ENCODE measurements at regions not wholly inside any gene's neighbourhood (a gene's known extent, or its start where the extent isn't known, plus 50 kb on each side); places are given as distances from the start of the nearest gene placed in this dataset.

- TF ChIP-seq, protein P1, sequence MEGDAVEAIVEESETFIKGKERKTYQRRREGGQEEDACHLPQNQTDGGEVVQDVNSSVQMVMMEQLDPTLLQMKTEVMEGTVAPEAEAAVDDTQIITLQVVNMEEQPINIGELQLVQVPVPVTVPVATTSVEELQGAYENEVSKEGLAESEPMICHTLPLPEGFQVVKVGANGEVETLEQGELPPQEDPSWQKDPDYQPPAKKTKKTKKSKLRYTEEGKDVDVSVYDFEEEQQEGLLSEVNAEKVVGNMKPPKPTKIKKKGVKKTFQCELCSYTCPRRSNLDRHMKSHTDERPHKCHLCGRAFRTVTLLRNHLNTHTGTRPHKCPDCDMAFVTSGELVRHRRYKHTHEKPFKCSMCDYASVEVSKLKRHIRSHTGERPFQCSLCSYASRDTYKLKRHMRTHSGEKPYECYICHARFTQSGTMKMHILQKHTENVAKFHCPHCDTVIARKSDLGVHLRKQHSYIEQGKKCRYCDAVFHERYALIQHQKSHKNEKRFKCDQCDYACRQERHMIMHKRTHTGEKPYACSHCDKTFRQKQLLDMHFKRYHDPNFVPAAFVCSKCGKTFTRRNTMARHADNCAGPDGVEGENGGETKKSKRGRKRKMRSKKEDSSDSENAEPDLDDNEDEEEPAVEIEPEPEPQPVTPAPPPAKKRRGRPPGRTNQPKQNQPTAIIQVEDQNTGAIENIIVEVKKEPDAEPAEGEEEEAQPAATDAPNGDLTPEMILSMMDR (IDR thresholded peaks at IDR 0.05) = no peak
- TF ChIP-seq POLR2A (IDR thresholded peaks at IDR 0.05) = no peak
Observed at GRCh38 chr21:36550761-36551160, 70.8 kb upstream of the CLDN14 start.
